ENCODE measurements at regions not wholly inside any gene's neighbourhood (a gene's known extent, or its start where the extent isn't known, plus 50 kb on each side); places are given as distances from the start of the nearest gene placed in this dataset.

- H3K27me3 ChIP-seq, result peaks cover 0 to 44% (median 3%) of the 10 kb centered on the region in 4 donors
- H3K27ac ChIP-seq, result no peak overlapping the region
- WGBS, 2 donors, result 42 to 57% methylated on average over 2 of the region's 2 CpGs
- H3K4me3 ChIP-seq, result no peak overlapping the region
- H3K36me3 ChIP-seq, result no peaks in the 10 kb centered on the region
- no peaks in the 10 kb centered on the region for H3K4me1 ChIP-seq
- TF ChIP-seq POLR2A (IDR thresholded peaks at IDR 0.05) (no peak), CTCF (IDR thresholded peaks at IDR 0.05) (no peak)
- intact Hi-C loops (cut with DNase I), result no loop called here
- H3K9me3 ChIP-seq, result no peaks in the 10 kb centered on the region
- DNase-seq, result no peak
Measured at GRCh38 chr17:33789658-33790057, 465.4 kb upstream of the CCL2 start.

- intact Hi-C loops (cut with DNase I), result no loop called here
- DNase-seq, result no peak
- Histone ChIP-seq H3K27ac (no peak overlapping the region), H3K4me3 (no peak overlapping the region), H3K36me3 (no peaks in the 10 kb centered on the region), H3K27me3 (peaks cover 0 to 49% (median 0%) of the 10 kb centered on the region in 4 donors), H3K9me3 (no peaks in the 10 kb centered on the region), H3K4me1 (no peaks in the 10 kb centered on the region)
- 54 to 76% methylated on average over 4 of the region's 4 CpGs for WGBS, 2 donors
- TF ChIP-seq POLR2A (IDR thresholded peaks at IDR 0.05) (no peak), CTCF (IDR thresholded peaks at IDR 0.05) (no peak)
Measured at GRCh38 chr17:33797181-33797580, 457.9 kb upstream of the CCL2 start.

GRCh38 chr17:33798308-33798707, 456.8 kb upstream of the CCL2 start:
- intact Hi-C loops (cut with DNase I), result no loop called here
- Histone ChIP-seq H3K4me3 (no peak overlapping the region), H3K27ac (no peak overlapping the region), H3K36me3 (no peaks in the 10 kb centered on the region), H3K9me3 (no peaks in the 10 kb centered on the region), H3K4me1 (no peaks in the 10 kb centered on the region), H3K27me3 (peaks cover 0 to 50% (median 0%) of the 10 kb centered on the region in 4 donors)
- no peak for TF ChIP-seq CTCF (IDR thresholded peaks at IDR 0.05)
- TF ChIP-seq POLR2A (IDR thresholded peaks at IDR 0.05), result no peak
- 64 to 77% methylated on average over 5 of the region's 5 CpGs for whole genome bisulfite sequencing, 2 donors
- no peak for DNase-seq

- Histone ChIP-seq H3K4me3 (no peak overlapping the region), H3K9me3 (no peaks in the 10 kb centered on the region), H3K4me1 (no peaks in the 10 kb centered on the region), H3K27ac (no peak overlapping the region), H3K36me3 (no peaks in the 10 kb centered on the region), H3K27me3 (peaks cover 0 to 70% (median 0%) of the 10 kb centered on the region in 4 donors)
- no peak for DNase-seq
- TF ChIP-seq CTCF (IDR thresholded peaks at IDR 0.05) (no peak), POLR2A (IDR thresholded peaks at IDR 0.05) (no peak)
- intact Hi-C loops (cut with DNase I), result no loop called here
- 60 to 66% methylated on average over 10 of the region's 10 CpGs for WGBS, 2 donors
Measured at GRCh38 chr17:33802349-33803198, 452.5 kb upstream of the CCL2 start.

- intact Hi-C loops (cut with DNase I), result no loop called here
- peaks cover 0 to 63% (median 0%) of the 10 kb centered on the region in 4 donors for H3K27me3 ChIP-seq
- WGBS, 2 donors, result 49 to 54% methylated on average over 2 of the region's 2 CpGs
- no peaks in the 10 kb centered on the region for H3K4me1 ChIP-seq
- no peaks in the 10 kb centered on the region for H3K36me3 ChIP-seq
- no peak overlapping the region for H3K4me3 ChIP-seq
- H3K27ac ChIP-seq, result no peak overlapping the region
- no peak for DNase-seq
- H3K9me3 ChIP-seq, result no peaks in the 10 kb centered on the region
- TF ChIP-seq CTCF (IDR thresholded peaks at IDR 0.05) (no peak), POLR2A (IDR thresholded peaks at IDR 0.05) (no peak)
Measured at GRCh38 chr17:33803199-33803685, 451.8 kb upstream of the CCL2 start.

Data from esophagus squamous epithelium (tissue), 5 donors.